Lower leg skin (tissue), 4 donors: ENCODE measurements at regions not wholly inside any gene's neighbourhood (a gene's known extent, or its start where the extent isn't known, plus 50 kb on each side); places are given as distances from the start of the nearest gene placed in this dataset.
"Not testable (repeated sequence)": the region's sequence is repeated elsewhere in the genome, so short reads cannot be mapped to it uniquely, and the experiment has no call there.

Source experiments
- DNase-seq, 2 donors: peaks; one replicate each; pipeline ENCODE4 v3.0.0-alpha.2; 2019; ENCODE audit warnings: low spot score in 2 of 2
- H3K4me3 ChIP-seq: fragments of 200-600 bp; sonication (generic); 2 replicates; pipeline ENCODE4 v1.5.1; 2017; ENCODE audit warnings: mild to moderate bottlenecking, low read depth; ENCODE audit not compliant: poor library complexity, severe bottlenecking
- POLR2A ChIP-seq, 2 donors: fragments of 450-650 bp; IDR thresholded peaks; one replicate each; pipeline ENCODE4 v1.6.1; 2016 to 2017; ENCODE audit warnings: antibody characterized with exemption in 2 of 2, mild to moderate bottlenecking in 1 of 2, moderate library complexity in 1 of 2
- WGBS, 2 donors: methylation state at CpG; one replicate each; pipeline ENCODE4 v1.1.5; 2018; 5-methylcytosine and 5-hydroxymethylcytosine counted together
- intact Hi-C: fragments of 100-400 bp; cut with DNase I; formaldehyde crosslinking; loops from one replicate; pipeline ENCODE4 v1.15.0; 2023; ENCODE audit warnings: low total_unique reads
- TF ChIP-seq, protein P1 (sequence below), 3 donors: fragments of 450-650 bp; IDR thresholded peaks; one replicate each; pipeline ENCODE4 v1.5.1; 2016; ENCODE audit warnings: antibody characterized with exemption in 3 of 3, mild to moderate bottlenecking in 3 of 3, moderate library complexity in 2 of 3

- H3K4me3 ChIP-seq: no peak overlapping the region
- no peak for DNase-seq
- TF ChIP-seq, protein P1, sequence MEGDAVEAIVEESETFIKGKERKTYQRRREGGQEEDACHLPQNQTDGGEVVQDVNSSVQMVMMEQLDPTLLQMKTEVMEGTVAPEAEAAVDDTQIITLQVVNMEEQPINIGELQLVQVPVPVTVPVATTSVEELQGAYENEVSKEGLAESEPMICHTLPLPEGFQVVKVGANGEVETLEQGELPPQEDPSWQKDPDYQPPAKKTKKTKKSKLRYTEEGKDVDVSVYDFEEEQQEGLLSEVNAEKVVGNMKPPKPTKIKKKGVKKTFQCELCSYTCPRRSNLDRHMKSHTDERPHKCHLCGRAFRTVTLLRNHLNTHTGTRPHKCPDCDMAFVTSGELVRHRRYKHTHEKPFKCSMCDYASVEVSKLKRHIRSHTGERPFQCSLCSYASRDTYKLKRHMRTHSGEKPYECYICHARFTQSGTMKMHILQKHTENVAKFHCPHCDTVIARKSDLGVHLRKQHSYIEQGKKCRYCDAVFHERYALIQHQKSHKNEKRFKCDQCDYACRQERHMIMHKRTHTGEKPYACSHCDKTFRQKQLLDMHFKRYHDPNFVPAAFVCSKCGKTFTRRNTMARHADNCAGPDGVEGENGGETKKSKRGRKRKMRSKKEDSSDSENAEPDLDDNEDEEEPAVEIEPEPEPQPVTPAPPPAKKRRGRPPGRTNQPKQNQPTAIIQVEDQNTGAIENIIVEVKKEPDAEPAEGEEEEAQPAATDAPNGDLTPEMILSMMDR (IDR thresholded peaks at IDR 0.05): no peak
- TF ChIP-seq POLR2A (IDR thresholded peaks at IDR 0.05): no peak
- intact Hi-C loops: no loop called here
- 68 to 69% methylated on average over 2 of the region's 2 CpGs for whole genome bisulfite sequencing, 2 donors
Measured at GRCh38 chr21:18553786-18554185, 150.2 kb upstream of the TMPRSS15 start.

DNA sequence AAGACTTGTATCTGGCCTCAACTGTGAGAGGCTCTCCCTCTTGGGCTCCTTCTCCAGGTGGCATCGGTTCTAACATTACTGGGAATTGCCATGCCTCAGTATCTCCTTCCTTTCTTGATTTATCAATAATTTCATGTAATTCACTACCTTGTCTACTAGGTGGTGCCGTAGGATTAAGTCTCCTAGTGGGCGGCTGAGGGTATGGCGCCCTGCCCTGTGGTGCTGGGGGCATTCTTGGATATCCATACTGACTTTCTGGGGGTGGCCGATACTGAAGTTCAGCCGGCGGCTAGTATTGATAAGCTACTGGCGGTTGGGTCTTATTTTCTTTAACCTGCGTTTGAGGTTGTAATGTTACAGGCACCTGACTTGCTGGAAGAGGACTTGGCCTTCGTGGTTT is 164.2 kb upstream of the TMPRSS15 start:
- intact Hi-C loops, DNase-seq: not testable (repeated sequence)
- WGBS, 2 donors: 88 to 98% methylated on average over 10 of the region's 10 CpGs

GRCh38 chr21:18588001-18588662 is 184.5 kb upstream of the TMPRSS15 start:
- intact Hi-C loops: no loop called here
- TF ChIP-seq, protein P1 (IDR thresholded peaks at IDR 0.05): no peak
- TF ChIP-seq POLR2A (IDR thresholded peaks at IDR 0.05): no peak
- WGBS, 2 donors: 75 to 76% methylated on average over 4 of the region's 4 CpGs
- no peak overlapping the region for H3K4me3 ChIP-seq
- no peak for DNase-seq

More for the DNA sequence above, 164.2 kb upstream of the TMPRSS15 start:
- not testable (repeated sequence) for H3K4me3 ChIP-seq

GRCh38 chr21:18601146-18601545 is 197.6 kb upstream of the TMPRSS15 start:
- 88 to 93% methylated on average over 1 of the region's 1 CpG for WGBS, 2 donors
- DNase-seq: no peak
- no peak overlapping the region for H3K4me3 ChIP-seq
- intact Hi-C loops: no loop called here
- no peak for TF ChIP-seq POLR2A (IDR thresholded peaks at IDR 0.05)
- TF ChIP-seq, protein P1 (IDR thresholded peaks at IDR 0.05): no peak

- 82 to 86% methylated on average over 3 of the region's 3 CpGs for WGBS, 2 donors
- no peak for TF ChIP-seq POLR2A (IDR thresholded peaks at IDR 0.05)
- TF ChIP-seq, protein P1 (IDR thresholded peaks at IDR 0.05): no peak
- H3K4me3 ChIP-seq: no peak overlapping the region
- intact Hi-C loops: no loop called here
- no peak for DNase-seq
Measured at GRCh38 chr21:18602711-18603110, 199.1 kb upstream of the TMPRSS15 start.

- intact Hi-C loops: no loop called here
- TF ChIP-seq, protein P1 (IDR thresholded peaks at IDR 0.05): no peak
- no peak for TF ChIP-seq POLR2A (IDR thresholded peaks at IDR 0.05)
- no peak overlapping the region for H3K4me3 ChIP-seq
- WGBS, 2 donors: 29 to 38% methylated on average over 2 of the region's 2 CpGs
- no peak for DNase-seq
Measured at GRCh38 chr21:18603261-18603660, 199.7 kb upstream of the TMPRSS15 start.
